NCI-H1048 (cell line): ENCODE measurements at regions not wholly inside any gene's neighbourhood (a gene's known extent, or its start where the extent isn't known, plus 50 kb on each side); places are given as distances from the start of the nearest gene placed in this dataset.
"Not testable (repeated sequence)": the region's sequence is repeated elsewhere in the genome, so short reads cannot be mapped to it uniquely, and the experiment has no call there.

Source experiments
- DNase-seq: peaks from one replicate; lab custom pipeline; 2025; lab: John Stamatoyannopoulos, UW

- no peak for DNase-seq
Observed at GRCh38 chr9:30815585-30815984, 1568.9 kb upstream of the ACO1 start.

- no peak for DNase-seq
Observed at GRCh38 chr9:30845136-30845535, 1539.3 kb upstream of the ACO1 start.

GRCh38 chr9:30846651-30847050 is 1537.8 kb upstream of the ACO1 start:
- DNase-seq, result no peak

- DNase-seq, result no peak
Observed at GRCh38 chr9:30851600-30851999, 1532.8 kb upstream of the ACO1 start.

- DNase-seq, result no peak
Observed at GRCh38 chr9:30900706-30901105, 1483.7 kb upstream of the ACO1 start.

- no peak for DNase-seq
Observed at GRCh38 chr9:30913331-30913730, 1471.1 kb upstream of the ACO1 start.

- DNase-seq, result no peak
Observed at GRCh38 chr9:30915451-30915850, 1469.0 kb upstream of the ACO1 start.

GRCh38 chr9:30925126-30925525 is 1459.3 kb upstream of the ACO1 start:
- DNase-seq, result no peak

GRCh38 chr9:30925635-30926034 is 1458.8 kb upstream of the ACO1 start:
- DNase-seq, result no peak

- no peak for DNase-seq
Observed at GRCh38 chr9:30928045-30928444, 1456.4 kb upstream of the ACO1 start.

- no peak for DNase-seq
Observed at GRCh38 chr9:30932226-30932625, 1452.2 kb upstream of the ACO1 start.

- DNase-seq, result no peak
Observed at GRCh38 chr9:30935730-30936129, 1448.7 kb upstream of the ACO1 start.

GRCh38 chr9:30937106-30937505 is 1447.3 kb upstream of the ACO1 start:
- DNase-seq, result no peak

- DNase-seq, result not testable (repeated sequence)
Observed at GRCh38 chr9:30942852-30943251, 1441.6 kb upstream of the ACO1 start.

GRCh38 chr9:30943446-30944224 is 1440.8 kb upstream of the ACO1 start:
- DNase-seq, result no peak

- no peak for DNase-seq
Observed at GRCh38 chr9:30944225-30944569, 1440.2 kb upstream of the ACO1 start.

GRCh38 chr9:30944741-30945280 is 1439.6 kb upstream of the ACO1 start:
- DNase-seq, result no peak

GRCh38 chr9:30964332-30964731 is 1420.1 kb upstream of the ACO1 start:
- DNase-seq, result no peak

GRCh38 chr9:30967476-30967875 is 1417.0 kb upstream of the ACO1 start:
- no peak for DNase-seq

- no peak for DNase-seq
Observed at GRCh38 chr9:30970186-30970585, 1414.3 kb upstream of the ACO1 start.

GRCh38 chr9:30970812-30971211 is 1413.6 kb upstream of the ACO1 start:
- no peak for DNase-seq

- no peak for DNase-seq
Observed at GRCh38 chr9:30972654-30973053, 1411.8 kb upstream of the ACO1 start.

GRCh38 chr9:30977965-30978364 is 1406.5 kb upstream of the ACO1 start:
- no peak for DNase-seq

GRCh38 chr9:30982301-30982700 is 1402.1 kb upstream of the ACO1 start:
- DNase-seq, result no peak
